OCI-LY7 (cell line): ENCODE measurements at regions not wholly inside any gene's neighbourhood (a gene's known extent, or its start where the extent isn't known, plus 50 kb on each side); places are given as distances from the start of the nearest gene placed in this dataset.

ENCODE experiments used
- BruUV-seq: library from RNA; stranded (reverse); fragments of 400-500 nt; replicated peaks from 2 replicates; lab custom pipeline; 2021; lab: Mats Ljungman, UMichigan
- CTCF ChIA-PET: fragments of 300-600 bp; sonication (Branson Sonifier 250); formaldehyde crosslinking; loops from one replicate; lab custom pipeline; 2022; ENCODE audit warnings: antibody characterized with exemption; ENCODE audit not compliant: unreplicated experiment; lab: Charles Lee
- POLR2A ChIA-PET: fragments of 300-600 bp; sonication (Branson Sonifier 250); formaldehyde crosslinking; loops from one replicate; lab custom pipeline; 2022; ENCODE audit warnings: antibody characterized with exemption; lab: Charles Lee
- DNase-seq: peaks from one replicate; pipeline ENCODE4 v3.0.0-alpha.2; 2015; ENCODE audit warnings: low spot score
- H2AFZ ChIP-seq: fragments of 200-600 bp; sonication (generic), shearing (Covaris generic); 2 replicates; pipeline ENCODE4 v1.6.1; 2014; ENCODE audit warnings: mild to moderate bottlenecking, antibody characterized with exemption, low read length, moderate library complexity
- H3K27ac ChIP-seq: fragments of 200-600 bp; sonication (generic); 2 replicates; pipeline ENCODE4 v1.5.1; 2014; ENCODE audit warnings: mixed run types, low read depth, mild to moderate bottlenecking, moderate library complexity, low read length, inconsistent platforms; ENCODE audit not compliant: poor library complexity, severe bottlenecking
- H3K36me3 ChIP-seq: fragments of 200-600 bp; sonication (generic); 2 replicates; pipeline ENCODE4 v1.6.1; 2014; ENCODE audit warnings: mild to moderate bottlenecking, antibody characterized with exemption, low read length, moderate library complexity, mixed read lengths; ENCODE audit not compliant: insufficient read depth
- H3K4me1 ChIP-seq: fragments of 200-600 bp; sonication (generic); 2 replicates; pipeline ENCODE4 v1.5.1; 2014; ENCODE audit warnings: mild to moderate bottlenecking, low read length; ENCODE audit not compliant: insufficient read depth, poor library complexity, severe bottlenecking
- H3K4me2 ChIP-seq: fragments of 200-600 bp; sonication (generic); 2 replicates; pipeline ENCODE4 v1.6.1; 2014; ENCODE audit warnings: mild to moderate bottlenecking, low read length
- H3K4me3 ChIP-seq: fragments of 200-600 bp; sonication (generic); 2 replicates; pipeline ENCODE4 v1.5.1; 2014; ENCODE audit warnings: mild to moderate bottlenecking, low read depth, low read length; ENCODE audit not compliant: poor library complexity, severe bottlenecking
- H3K79me2 ChIP-seq: fragments of 200-600 bp; sonication (generic); 2 replicates; pipeline ENCODE4 v1.6.1; 2016; ENCODE audit warnings: low read depth, mild to moderate bottlenecking, low read length, moderate library complexity, mixed read lengths; ENCODE audit not compliant: insufficient read depth
- H3K9me2 ChIP-seq: fragments of 200-600 bp; sonication (generic); 2 replicates; pipeline ENCODE4 v1.6.1; 2016; ENCODE audit warnings: mild to moderate bottlenecking, low read length, mixed read lengths; ENCODE audit not compliant: insufficient read depth
- H3K9me3 ChIP-seq: fragments of 200-600 bp; sonication (generic); 2 replicates; pipeline ENCODE4 v1.6.1; 2014; ENCODE audit warnings: mild to moderate bottlenecking, mixed run types, low read length, mixed read lengths
- H4K20me1 ChIP-seq: fragments of 200-600 bp; sonication (generic); 2 replicates; pipeline ENCODE4 v1.6.1; 2014; ENCODE audit warnings: mild to moderate bottlenecking, antibody characterized with exemption, low read length, moderate library complexity, mixed read lengths; ENCODE audit not compliant: insufficient read depth
- EZH2phosphoT487 ChIP-seq: fragments of 200-600 bp; sonication (generic); IDR thresholded peaks from 2 replicates; pipeline ENCODE4 v1.6.1; 2018; ENCODE audit warnings: low read depth, borderline replicate concordance, mild to moderate bottlenecking, mixed run types, antibody characterized with exemption, low read length, moderate library complexity, mixed read lengths
- intact Hi-C: fragments of 100-400 bp; cut with micrococcal nuclease; formaldehyde crosslinking; loops from one replicate; pipeline ENCODE4 v1.10.0; 2022; ENCODE audit not compliant: unreplicated experiment
- TF ChIP-seq, protein P1 (sequence below): fragments of 200-600 bp; sonication (generic); conservative IDR thresholded peaks from 2 replicates; pipeline ENCODE4 v1.5.1; 2014; ENCODE audit warnings: mild to moderate bottlenecking, antibody characterized with exemption, low read length, moderate library complexity, mixed read lengths

DNA sequence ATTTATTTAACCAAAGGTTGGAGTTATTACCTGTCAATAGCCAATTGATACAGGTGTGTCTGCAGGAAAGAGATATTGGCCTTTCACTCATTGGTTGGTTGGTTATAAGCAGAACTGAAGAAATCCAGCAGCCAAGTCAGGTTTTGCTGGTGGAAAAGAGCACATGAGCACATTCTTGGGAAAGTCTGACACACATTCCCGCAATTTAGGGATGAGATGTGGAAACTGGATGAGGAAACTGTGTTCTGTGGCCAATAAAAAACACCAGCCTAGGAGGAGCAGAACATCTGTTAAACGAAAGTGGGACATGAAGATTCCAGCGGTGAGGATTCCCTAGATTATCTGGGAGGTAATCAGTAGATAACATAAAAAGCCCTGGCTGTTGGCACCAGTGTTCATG, 567.4 kb upstream of the CPEB2 start:
- H2AFZ ChIP-seq, result no peak overlapping the region
- H3K36me3 ChIP-seq, result no peaks in the 10 kb centered on the region
- H3K27ac ChIP-seq, result no peak overlapping the region
- H3K9me2 ChIP-seq, result no peaks in the 10 kb centered on the region
- H3K79me2 ChIP-seq, result no peaks in the 10 kb centered on the region
- ChIA-PET CTCF (no interaction called here), POLR2A (no interaction called here)
- H3K4me1 ChIP-seq, result no peaks in the 10 kb centered on the region
- no peaks in the 10 kb centered on the region for H4K20me1 ChIP-seq
- no peak for TF ChIP-seq EZH2phosphoT487
- TF ChIP-seq, protein P1, sequence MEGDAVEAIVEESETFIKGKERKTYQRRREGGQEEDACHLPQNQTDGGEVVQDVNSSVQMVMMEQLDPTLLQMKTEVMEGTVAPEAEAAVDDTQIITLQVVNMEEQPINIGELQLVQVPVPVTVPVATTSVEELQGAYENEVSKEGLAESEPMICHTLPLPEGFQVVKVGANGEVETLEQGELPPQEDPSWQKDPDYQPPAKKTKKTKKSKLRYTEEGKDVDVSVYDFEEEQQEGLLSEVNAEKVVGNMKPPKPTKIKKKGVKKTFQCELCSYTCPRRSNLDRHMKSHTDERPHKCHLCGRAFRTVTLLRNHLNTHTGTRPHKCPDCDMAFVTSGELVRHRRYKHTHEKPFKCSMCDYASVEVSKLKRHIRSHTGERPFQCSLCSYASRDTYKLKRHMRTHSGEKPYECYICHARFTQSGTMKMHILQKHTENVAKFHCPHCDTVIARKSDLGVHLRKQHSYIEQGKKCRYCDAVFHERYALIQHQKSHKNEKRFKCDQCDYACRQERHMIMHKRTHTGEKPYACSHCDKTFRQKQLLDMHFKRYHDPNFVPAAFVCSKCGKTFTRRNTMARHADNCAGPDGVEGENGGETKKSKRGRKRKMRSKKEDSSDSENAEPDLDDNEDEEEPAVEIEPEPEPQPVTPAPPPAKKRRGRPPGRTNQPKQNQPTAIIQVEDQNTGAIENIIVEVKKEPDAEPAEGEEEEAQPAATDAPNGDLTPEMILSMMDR, result no peak
- no peak for DNase-seq
- intact Hi-C loops, result no loop called here
- BruUV-seq, result no TSS peak
- H3K9me3 ChIP-seq, result no peaks in the 10 kb centered on the region
- H3K4me3 ChIP-seq, result no peak overlapping the region
- H3K4me2 ChIP-seq, result no peak overlapping the region

DNA sequence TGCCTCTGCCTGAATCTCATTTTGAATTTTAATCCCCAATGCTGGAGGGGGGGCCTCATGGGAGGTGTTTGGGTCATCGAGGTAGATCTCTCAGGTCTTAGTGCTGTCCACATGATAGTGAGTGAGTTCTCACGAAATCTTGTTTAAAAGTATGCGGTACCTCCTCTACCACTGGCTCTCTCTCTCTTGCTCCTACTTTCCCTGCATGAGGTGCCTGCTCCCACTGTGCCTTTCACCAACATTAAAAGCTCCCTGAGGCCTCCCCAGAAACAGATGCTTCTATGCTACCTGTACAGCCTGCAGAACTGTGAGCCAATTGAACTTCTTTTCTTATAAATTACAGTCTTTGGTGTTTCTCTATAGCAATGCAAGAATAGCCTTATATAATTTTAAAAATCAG, 560.7 kb upstream of the CPEB2 start:
- ChIA-PET POLR2A (no interaction called here), CTCF (no interaction called here)
- Histone ChIP-seq H3K9me3 (no peaks in the 10 kb centered on the region), H2AFZ (no peak overlapping the region), H3K4me2 (no peak overlapping the region), H3K79me2 (no peaks in the 10 kb centered on the region), H3K4me1 (no peaks in the 10 kb centered on the region), H3K27ac (no peak overlapping the region), H4K20me1 (no peaks in the 10 kb centered on the region), H3K4me3 (no peak overlapping the region), H3K9me2 (no peaks in the 10 kb centered on the region), H3K36me3 (no peaks in the 10 kb centered on the region)
- TF ChIP-seq, protein P1, result no peak
- no peak for TF ChIP-seq EZH2phosphoT487
- intact Hi-C loops, result no loop called here
- no TSS peak for BruUV-seq
- DNase-seq, result no peak

DNA sequence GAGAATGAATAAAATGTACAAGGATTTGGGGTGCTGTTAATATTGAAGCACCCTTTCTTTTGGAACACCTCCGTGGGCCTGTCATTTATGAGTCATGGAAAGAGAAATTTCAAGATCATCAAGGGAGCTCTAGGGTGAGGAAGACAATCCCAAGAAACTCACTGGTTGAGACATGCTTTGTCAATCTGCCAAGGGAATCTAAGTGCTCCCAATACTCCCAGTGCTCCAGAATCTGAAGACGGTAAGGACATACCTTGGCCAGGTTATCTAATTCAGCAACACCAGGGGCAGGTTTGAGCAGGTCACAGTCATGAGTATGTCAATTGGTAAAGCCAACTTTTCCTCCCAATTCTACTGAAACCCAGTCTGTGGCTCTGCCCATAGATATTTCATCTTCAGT, 556.4 kb upstream of the CPEB2 start:
- H2AFZ ChIP-seq, result no peak overlapping the region
- TF ChIP-seq, protein P1, result no peak
- no peak for TF ChIP-seq EZH2phosphoT487
- no peaks in the 10 kb centered on the region for H3K9me2 ChIP-seq
- no peaks in the 10 kb centered on the region for H3K4me1 ChIP-seq
- CTCF ChIA-PET, result no interaction called here
- no peaks in the 10 kb centered on the region for H3K9me3 ChIP-seq
- BruUV-seq, result no TSS peak
- DNase-seq, result no peak
- POLR2A ChIA-PET, result no interaction called here
- H3K79me2 ChIP-seq, result no peaks in the 10 kb centered on the region
- no peak overlapping the region for H3K4me2 ChIP-seq
- intact Hi-C loops, result no loop called here
- no peak overlapping the region for H3K27ac ChIP-seq
- H3K36me3 ChIP-seq, result no peaks in the 10 kb centered on the region
- no peak overlapping the region for H3K4me3 ChIP-seq
- no peaks in the 10 kb centered on the region for H4K20me1 ChIP-seq
